ENCODE measurements at regions not wholly inside any gene's neighbourhood (a gene's known extent, or its start where the extent isn't known, plus 50 kb on each side); places are given as distances from the start of the nearest gene placed in this dataset.

DNA sequence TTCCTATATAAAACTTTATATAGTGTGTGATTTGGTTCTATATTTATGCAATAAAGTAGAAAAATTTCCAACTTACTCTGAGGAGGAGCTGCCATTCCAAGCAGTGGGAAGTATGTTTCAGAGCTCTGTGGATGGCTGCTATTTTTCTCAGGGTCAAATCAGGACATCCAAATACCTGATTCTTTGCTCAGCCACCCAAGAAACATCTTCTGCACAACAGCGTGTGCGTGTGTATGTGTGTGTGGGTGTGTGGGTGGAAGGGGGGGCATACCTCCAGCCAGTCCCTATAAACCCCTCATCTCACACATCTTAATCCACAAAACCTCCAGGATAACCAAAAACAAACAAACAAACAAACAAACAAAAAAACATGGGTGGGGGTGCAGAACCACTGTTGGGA is 66.3 kb upstream of the EMX2 start:
- BruUV-seq (replicated peaks), result no TSS peak
- Mint-ChIP-seq H3K4me1 (ENCODE audit: low read depth, unreplicated experiment) (no peaks in the 10 kb centered on the region), H3K27me3 (ENCODE audit: unreplicated experiment) (peaks cover 39% of the 10 kb centered on the region), H3K36me3 (ENCODE audit: insufficient read depth, unreplicated experiment) (no peaks in the 10 kb centered on the region), H3K4me3 (ENCODE audit: low read depth, unreplicated experiment) (no peak overlapping the region), H3K9me3 (ENCODE audit: low read depth, unreplicated experiment) (no peaks in the 10 kb centered on the region), H3K27ac (ENCODE audit: unreplicated experiment) (no peak overlapping the region)
- TF ChIP-seq, protein P1, sequence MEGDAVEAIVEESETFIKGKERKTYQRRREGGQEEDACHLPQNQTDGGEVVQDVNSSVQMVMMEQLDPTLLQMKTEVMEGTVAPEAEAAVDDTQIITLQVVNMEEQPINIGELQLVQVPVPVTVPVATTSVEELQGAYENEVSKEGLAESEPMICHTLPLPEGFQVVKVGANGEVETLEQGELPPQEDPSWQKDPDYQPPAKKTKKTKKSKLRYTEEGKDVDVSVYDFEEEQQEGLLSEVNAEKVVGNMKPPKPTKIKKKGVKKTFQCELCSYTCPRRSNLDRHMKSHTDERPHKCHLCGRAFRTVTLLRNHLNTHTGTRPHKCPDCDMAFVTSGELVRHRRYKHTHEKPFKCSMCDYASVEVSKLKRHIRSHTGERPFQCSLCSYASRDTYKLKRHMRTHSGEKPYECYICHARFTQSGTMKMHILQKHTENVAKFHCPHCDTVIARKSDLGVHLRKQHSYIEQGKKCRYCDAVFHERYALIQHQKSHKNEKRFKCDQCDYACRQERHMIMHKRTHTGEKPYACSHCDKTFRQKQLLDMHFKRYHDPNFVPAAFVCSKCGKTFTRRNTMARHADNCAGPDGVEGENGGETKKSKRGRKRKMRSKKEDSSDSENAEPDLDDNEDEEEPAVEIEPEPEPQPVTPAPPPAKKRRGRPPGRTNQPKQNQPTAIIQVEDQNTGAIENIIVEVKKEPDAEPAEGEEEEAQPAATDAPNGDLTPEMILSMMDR (IDR thresholded peaks at IDR 0.05; ENCODE audit: unreplicated experiment), result no peak
- CTCF ChIA-PET, result no interaction called here
- no peak for DNase-seq
- intact Hi-C loops (cut with micrococcal nuclease; ENCODE audit: unreplicated experiment), result loop anchor here (5.0 kb wide), 1 partner anchor 259 kb away; no protein-coding TSS in a partner anchor

DNA sequence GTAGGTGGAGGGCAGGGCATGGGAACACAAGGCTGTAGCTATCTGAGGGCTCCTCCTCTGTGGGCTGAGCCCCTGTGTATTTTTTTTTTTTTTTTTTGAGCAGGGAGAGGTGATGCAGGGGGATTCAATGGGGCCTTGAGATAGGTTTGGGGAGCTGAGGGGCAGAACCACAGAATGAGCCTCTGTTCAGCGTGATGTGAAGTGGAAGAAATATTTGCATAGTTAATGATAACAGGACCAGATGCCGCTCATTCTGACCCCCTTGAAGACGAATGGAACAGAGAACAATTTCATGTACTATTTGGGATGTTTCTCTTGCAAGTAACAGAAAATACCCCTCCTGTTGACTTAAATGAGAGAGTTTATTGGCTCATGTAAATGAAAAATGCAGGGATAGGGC is 69.7 kb upstream of the EMX2 start:
- DNase-seq, result no peak
- no TSS peak for BruUV-seq (replicated peaks)
- intact Hi-C loops (cut with micrococcal nuclease; ENCODE audit: unreplicated experiment), result no loop called here
- Mint-ChIP-seq H3K9me3 (ENCODE audit: low read depth, unreplicated experiment) (no peaks in the 10 kb centered on the region), H3K4me3 (ENCODE audit: low read depth, unreplicated experiment) (no peak overlapping the region), H3K4me1 (ENCODE audit: low read depth, unreplicated experiment) (no peaks in the 10 kb centered on the region), H3K27ac (ENCODE audit: unreplicated experiment) (no peak overlapping the region), H3K27me3 (ENCODE audit: unreplicated experiment) (peaks cover 36% of the 10 kb centered on the region), H3K36me3 (ENCODE audit: insufficient read depth, unreplicated experiment) (no peaks in the 10 kb centered on the region)
- TF ChIP-seq, protein P1 (IDR thresholded peaks at IDR 0.05; ENCODE audit: unreplicated experiment), result no peak
- CTCF ChIA-PET, result no interaction called here

DNA sequence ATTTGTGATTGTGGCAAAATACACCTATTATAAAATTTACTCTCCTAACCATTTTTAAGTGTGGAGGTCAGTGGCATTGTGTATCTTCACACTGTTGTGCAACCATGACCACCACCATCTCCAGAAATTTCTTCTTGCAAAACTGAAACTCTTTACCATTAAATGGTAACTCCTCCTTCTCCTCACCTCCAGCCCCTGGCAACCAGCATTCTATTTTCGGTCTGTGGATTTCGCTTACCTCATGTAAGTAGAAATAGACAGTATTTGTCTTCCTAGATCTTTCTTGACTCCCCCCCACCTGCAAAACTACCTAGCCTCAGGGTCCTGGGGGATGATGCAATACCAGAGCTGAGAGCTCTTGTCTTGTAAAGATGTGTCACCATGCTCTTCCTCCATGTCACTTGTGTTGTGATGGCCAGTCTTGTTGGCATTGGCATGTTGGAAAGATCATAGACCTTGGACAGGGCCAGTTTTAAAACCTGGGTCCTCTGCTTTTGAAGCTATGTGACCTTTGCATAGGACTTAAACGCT is 71.1 kb upstream of the EMX2 start:
- Mint-ChIP-seq H3K27ac (ENCODE audit: unreplicated experiment) (no peak overlapping the region), H3K4me1 (ENCODE audit: low read depth, unreplicated experiment) (no peaks in the 10 kb centered on the region), H3K27me3 (ENCODE audit: unreplicated experiment) (peaks cover 36% of the 10 kb centered on the region), H3K36me3 (ENCODE audit: insufficient read depth, unreplicated experiment) (no peaks in the 10 kb centered on the region), H3K4me3 (ENCODE audit: low read depth, unreplicated experiment) (no peak overlapping the region), H3K9me3 (ENCODE audit: low read depth, unreplicated experiment) (no peaks in the 10 kb centered on the region)
- TF ChIP-seq, protein P1 (IDR thresholded peaks at IDR 0.05; ENCODE audit: unreplicated experiment), result no peak
- BruUV-seq (replicated peaks), result no TSS peak
- intact Hi-C loops (cut with micrococcal nuclease; ENCODE audit: unreplicated experiment), result no loop called here
- CTCF ChIA-PET, result no interaction called here
- DNase-seq, result no peak

DNA sequence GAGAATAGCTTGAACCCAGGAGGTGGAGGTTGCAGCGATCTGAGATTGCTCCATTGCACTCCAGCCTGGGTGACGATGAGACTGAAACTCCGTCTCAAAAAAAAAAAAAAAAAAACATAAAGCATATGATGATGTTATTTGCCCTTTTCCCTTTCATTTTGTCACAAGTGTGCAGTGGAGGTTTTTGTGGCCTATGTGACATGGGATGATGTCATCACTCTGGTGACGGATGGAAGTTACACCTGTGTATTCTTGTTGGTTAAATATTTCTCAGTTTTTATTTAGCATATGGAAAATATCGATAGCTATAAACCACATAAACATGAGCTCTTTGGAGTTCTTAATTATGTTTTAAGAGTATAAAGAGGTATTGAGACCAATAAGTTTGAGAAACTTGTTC is 71.8 kb upstream of the EMX2 start:
- no peak overlapping the region for H3K4me3 Mint-ChIP-seq (ENCODE audit: low read depth, unreplicated experiment)
- no peak overlapping the region for H3K27ac Mint-ChIP-seq (ENCODE audit: unreplicated experiment)
- DNase-seq, result no peak
- intact Hi-C loops (cut with micrococcal nuclease; ENCODE audit: unreplicated experiment), result no loop called here
- H3K27me3 Mint-ChIP-seq (ENCODE audit: unreplicated experiment), result peaks cover 39% of the 10 kb centered on the region
- H3K36me3 Mint-ChIP-seq (ENCODE audit: insufficient read depth, unreplicated experiment), result no peaks in the 10 kb centered on the region
- CTCF ChIA-PET, result no interaction called here
- H3K4me1 Mint-ChIP-seq (ENCODE audit: low read depth, unreplicated experiment), result no peaks in the 10 kb centered on the region
- TF ChIP-seq, protein P1 (IDR thresholded peaks at IDR 0.05; ENCODE audit: unreplicated experiment), result no peak
- H3K9me3 Mint-ChIP-seq (ENCODE audit: low read depth, unreplicated experiment), result no peaks in the 10 kb centered on the region
- BruUV-seq (replicated peaks), result no TSS peak

All from Calu3 (cell line).